ENCODE measurements at regions not wholly inside any gene's neighbourhood (a gene's known extent, or its start where the extent isn't known, plus 50 kb on each side); places are given as distances from the start of the nearest gene placed in this dataset.

- TF ChIP-seq SIN3A (IDR thresholded peaks at IDR 0.05; ENCODE audit: borderline replicate concordance, insufficient read depth, low read length) (no peak), REST (IDR thresholded peaks at IDR 0.05; ENCODE audit: insufficient read depth in 1 of 2, low read depth in 2 of 2, low read length in 2 of 2) (no peak), POLR2AphosphoS5 (IDR thresholded peaks at IDR 0.05; ENCODE audit: low read depth, low read length) (no peak), TAF1 (IDR thresholded peaks at IDR 0.05; ENCODE audit: borderline replicate concordance, insufficient read depth, low read length) (no peak), FOXP2 (optimal IDR thresholded peaks at IDR 0.05; ENCODE audit: borderline replicate concordance, extremely low read depth, extremely low read length, insufficient read depth) (no peak)
Observed at GRCh38 chr20:56121850-56122249, 116.5 kb upstream of the CBLN4 start.

All from PFSK-1 (cell line).